A673 (cell line): ENCODE measurements at regions not wholly inside any gene's neighbourhood (a gene's known extent, or its start where the extent isn't known, plus 50 kb on each side); places are given as distances from the start of the nearest gene placed in this dataset.

Experiments
- EZH2 ChIP-seq: fragments of 200-600 bp; sonication (generic); IDR thresholded peaks from 2 replicates; pipeline ENCODE4 v1.6.1; 2017; ENCODE audit warnings: borderline replicate concordance, low read depth, mild to moderate bottlenecking, mixed read lengths, antibody characterized with exemption, low read length; ENCODE audit not compliant: poor library complexity, severe bottlenecking
- TF ChIP-seq, protein P1 (sequence below): fragments of 300-800, 200-600 bp; sonication (generic); conservative IDR thresholded peaks from 2 replicates; pipeline ENCODE4 v1.5.1; 2017; ENCODE audit warnings: low read depth, mild to moderate bottlenecking, antibody characterized with exemption, low read length, moderate library complexity, mixed read lengths

DNA sequence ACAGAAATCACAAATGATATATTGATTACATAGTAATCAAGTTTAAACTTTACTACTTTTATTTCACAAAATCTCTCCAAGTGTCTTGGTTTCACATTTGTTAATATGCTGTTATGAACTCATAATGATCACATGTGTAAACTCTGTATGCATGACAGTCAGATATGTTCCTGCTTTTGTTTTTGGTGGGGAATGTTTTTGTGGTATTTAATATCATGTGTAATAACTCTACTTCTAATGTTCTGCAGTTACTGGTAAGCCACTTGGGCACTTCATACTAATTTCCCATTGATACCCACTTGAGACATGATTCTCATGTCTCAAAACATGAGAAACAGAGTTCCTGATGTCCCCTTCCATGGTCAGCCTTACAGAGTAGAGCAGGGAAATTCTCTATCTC is 109.1 kb upstream of the INHBA start:
- TF ChIP-seq, protein P1, sequence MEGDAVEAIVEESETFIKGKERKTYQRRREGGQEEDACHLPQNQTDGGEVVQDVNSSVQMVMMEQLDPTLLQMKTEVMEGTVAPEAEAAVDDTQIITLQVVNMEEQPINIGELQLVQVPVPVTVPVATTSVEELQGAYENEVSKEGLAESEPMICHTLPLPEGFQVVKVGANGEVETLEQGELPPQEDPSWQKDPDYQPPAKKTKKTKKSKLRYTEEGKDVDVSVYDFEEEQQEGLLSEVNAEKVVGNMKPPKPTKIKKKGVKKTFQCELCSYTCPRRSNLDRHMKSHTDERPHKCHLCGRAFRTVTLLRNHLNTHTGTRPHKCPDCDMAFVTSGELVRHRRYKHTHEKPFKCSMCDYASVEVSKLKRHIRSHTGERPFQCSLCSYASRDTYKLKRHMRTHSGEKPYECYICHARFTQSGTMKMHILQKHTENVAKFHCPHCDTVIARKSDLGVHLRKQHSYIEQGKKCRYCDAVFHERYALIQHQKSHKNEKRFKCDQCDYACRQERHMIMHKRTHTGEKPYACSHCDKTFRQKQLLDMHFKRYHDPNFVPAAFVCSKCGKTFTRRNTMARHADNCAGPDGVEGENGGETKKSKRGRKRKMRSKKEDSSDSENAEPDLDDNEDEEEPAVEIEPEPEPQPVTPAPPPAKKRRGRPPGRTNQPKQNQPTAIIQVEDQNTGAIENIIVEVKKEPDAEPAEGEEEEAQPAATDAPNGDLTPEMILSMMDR: no peak
- TF ChIP-seq EZH2: no peak
